GM19351 (cell line): ENCODE measurements at regions not wholly inside any gene's neighbourhood (a gene's known extent, or its start where the extent isn't known, plus 50 kb on each side); places are given as distances from the start of the nearest gene placed in this dataset.
A peak's percentile ranks its signal among the peaks of the same experiment; 100 is the strongest.

Experiments
- ATAC-seq: cut with Tn5 transposase; IDR thresholded peaks from one replicate; pipeline ENCODE4 v1.9.1; 2021; ENCODE audit warnings: mild to moderate bottlenecking, moderate library complexity; ENCODE audit not compliant: unreplicated experiment

GRCh38 chr2:146950361-146950760 lies 894.5 kb upstream of the ACVR2A start:
- ATAC-seq, result no peak

- no peak for ATAC-seq
Observed at GRCh38 chr2:146949400-146949799, 895.4 kb upstream of the ACVR2A start.

GRCh38 chr2:146944601-146945000 lies 900.2 kb upstream of the ACVR2A start:
- no peak for ATAC-seq

- no peak for ATAC-seq
Observed at GRCh38 chr2:146939991-146940685, 904.7 kb upstream of the ACVR2A start.

- ATAC-seq, result no peak
Observed at GRCh38 chr2:146934921-146935320, 909.9 kb upstream of the ACVR2A start.

- peak; percentile 85 for ATAC-seq
Observed at GRCh38 chr2:146931109-146931508, 913.7 kb upstream of the ACVR2A start.

GRCh38 chr2:146927080-146927711 lies 917.6 kb upstream of the ACVR2A start:
- peak; percentile 53 for ATAC-seq

GRCh38 chr2:146918280-146918679 lies 926.5 kb upstream of the ACVR2A start:
- ATAC-seq, result no peak

- no peak for ATAC-seq
Observed at GRCh38 chr2:146917431-146918042, 927.3 kb upstream of the ACVR2A start.

- ATAC-seq, result no peak
Observed at GRCh38 chr2:146916914-146917313, 927.9 kb upstream of the ACVR2A start.

GRCh38 chr2:146913476-146913875 lies 931.4 kb upstream of the ACVR2A start:
- no peak for ATAC-seq

GRCh38 chr2:146912536-146912935 lies 932.3 kb upstream of the ACVR2A start:
- ATAC-seq, result no peak

- no peak for ATAC-seq
Observed at GRCh38 chr2:146908776-146909175, 936.1 kb upstream of the ACVR2A start.

- no peak for ATAC-seq
Observed at GRCh38 chr2:146898083-146898482, 946.7 kb upstream of the ACVR2A start.

GRCh38 chr2:146894514-146894913 lies 950.3 kb upstream of the ACVR2A start:
- ATAC-seq, result no peak

GRCh38 chr2:146893500-146894041 lies 951.3 kb upstream of the ACVR2A start:
- ATAC-seq, result no peak

GRCh38 chr2:146890491-146890890 lies 954.3 kb upstream of the ACVR2A start:
- ATAC-seq, result no peak

GRCh38 chr2:146879882-146880281 lies 964.9 kb upstream of the ACVR2A start:
- no peak for ATAC-seq

- no peak for ATAC-seq
Observed at GRCh38 chr2:146874260-146874658, 970.6 kb upstream of the ACVR2A start.

GRCh38 chr2:146873646-146874259 lies 971.1 kb upstream of the ACVR2A start:
- no peak for ATAC-seq

- ATAC-seq, result no peak
Observed at GRCh38 chr2:146873056-146873455, 971.8 kb upstream of the ACVR2A start.

GRCh38 chr2:146870691-146871090 lies 974.1 kb upstream of the ACVR2A start:
- no peak for ATAC-seq
